HG02759 (cell line): ENCODE measurements at regions not wholly inside any gene's neighbourhood (a gene's known extent, or its start where the extent isn't known, plus 50 kb on each side); places are given as distances from the start of the nearest gene placed in this dataset.

Source experiments
- ATAC-seq: cut with Tn5 transposase; IDR thresholded peaks from one replicate; pipeline ENCODE4 v1.9.1; 2021; ENCODE audit warnings: mild to moderate bottlenecking, moderate library complexity; ENCODE audit not compliant: unreplicated experiment

DNA sequence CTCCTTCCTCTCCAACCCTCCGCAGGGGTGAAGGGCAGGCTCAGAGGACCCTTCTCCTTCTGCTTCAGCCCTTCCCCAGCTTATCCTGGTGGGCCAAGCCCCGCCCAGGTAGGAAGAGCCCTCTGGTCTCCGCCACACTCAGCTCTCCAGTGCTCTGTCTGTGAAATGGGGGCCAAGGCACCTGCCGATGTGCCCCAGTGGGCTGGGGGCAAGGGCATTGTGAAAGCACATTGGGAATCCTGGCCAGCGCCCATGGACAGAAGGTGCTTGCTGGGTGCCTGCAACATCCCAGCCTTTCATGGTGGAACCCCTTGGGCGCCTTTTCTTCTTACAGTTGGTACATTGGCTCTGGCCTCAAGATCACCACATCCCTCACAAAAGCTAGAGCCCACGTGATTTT is 150.8 kb downstream of the INHBB start:
- ATAC-seq: no peak

DNA sequence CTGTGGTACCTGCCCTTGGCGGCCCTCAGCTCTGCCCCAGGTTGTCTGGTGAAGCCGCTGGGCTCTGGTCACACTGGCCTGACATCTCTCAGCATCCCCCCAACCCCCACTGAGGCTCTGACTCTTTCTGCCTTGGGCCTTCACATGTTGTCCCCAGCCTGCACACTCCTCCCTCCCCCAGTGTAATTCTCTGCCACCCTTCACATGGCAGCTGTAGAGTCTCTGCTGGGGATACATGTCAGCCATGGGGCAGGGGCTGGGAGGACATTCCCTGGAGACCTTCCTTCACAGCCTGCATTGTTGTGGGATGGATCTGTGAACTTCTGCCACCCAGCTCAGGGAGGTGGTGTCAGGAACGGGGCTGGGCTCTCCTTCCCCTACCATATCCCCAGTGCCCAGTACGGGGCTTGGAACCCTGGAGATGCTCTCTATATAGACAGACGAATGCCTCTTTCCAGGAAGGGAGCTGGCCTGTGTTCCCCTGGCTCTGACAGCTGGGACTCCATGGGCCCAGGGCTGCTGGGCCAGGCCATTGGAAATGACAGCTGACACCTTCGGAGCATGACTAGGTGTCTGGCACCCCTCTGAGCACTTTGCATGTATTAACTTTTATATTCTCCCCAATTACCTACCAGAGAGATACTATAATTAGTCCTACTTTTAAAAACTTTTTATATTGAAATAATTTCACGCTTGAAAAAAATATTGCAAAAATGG is 151.5 kb downstream of the INHBB start:
- ATAC-seq: no peak

DNA sequence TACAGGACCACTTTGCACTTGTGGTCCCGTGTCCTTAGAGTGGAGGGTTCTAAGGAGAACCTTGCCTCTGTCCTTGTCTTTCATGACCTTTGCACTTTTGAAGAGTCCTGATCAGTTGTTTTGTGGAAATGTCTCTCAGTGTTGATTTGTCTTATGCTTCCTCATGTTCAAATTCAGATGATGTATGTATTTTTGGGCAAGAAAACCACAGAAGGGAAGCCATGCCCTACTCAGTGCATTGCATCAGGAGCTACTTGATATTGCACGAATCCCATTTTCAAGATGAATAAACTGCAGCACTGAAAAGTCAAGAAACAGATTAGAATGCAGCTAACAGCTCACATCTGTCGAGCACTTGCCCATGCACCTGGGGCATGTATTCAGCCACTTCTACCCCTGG is 152.2 kb downstream of the INHBB start:
- no peak for ATAC-seq

DNA sequence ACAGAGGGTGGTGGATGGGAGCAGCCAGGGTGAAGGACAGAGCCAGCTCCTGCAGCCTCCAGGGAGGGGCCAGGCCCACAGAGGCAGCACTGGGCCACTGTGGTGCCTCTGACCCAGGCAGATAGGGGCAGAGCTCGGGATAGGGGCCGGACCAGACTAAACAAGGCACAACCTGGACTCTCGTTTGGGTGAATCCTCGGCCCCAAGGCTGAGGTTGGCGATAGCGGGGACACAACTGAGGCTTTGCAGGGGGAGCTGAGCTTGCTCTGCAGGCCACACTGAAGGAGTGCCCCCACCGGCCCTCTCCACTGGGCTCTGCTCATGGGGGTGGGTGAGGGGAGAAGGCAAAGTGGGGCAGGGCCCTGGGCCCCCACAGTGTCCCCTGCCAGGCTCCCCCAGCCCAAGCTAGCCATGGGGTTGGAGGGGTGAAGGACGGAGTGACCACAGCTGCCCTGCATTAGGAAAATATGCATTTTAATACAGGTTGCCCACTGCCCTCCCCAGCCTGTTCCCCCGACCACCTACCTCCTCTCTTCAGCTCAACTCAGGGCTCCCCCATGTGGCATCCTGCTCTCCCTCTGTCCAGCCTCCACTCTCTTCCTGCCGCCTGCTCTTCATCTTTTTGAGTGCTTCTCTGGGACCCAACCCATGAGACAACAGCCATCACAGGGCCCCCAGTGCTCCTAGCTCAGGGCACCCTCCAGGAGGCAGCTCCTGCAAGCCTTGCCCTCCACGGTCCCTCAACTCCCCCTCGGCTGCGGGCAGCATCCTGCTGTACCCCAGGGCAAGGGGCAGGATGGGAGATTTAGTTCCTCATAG is 152.8 kb downstream of the INHBB start:
- no peak for ATAC-seq

DNA sequence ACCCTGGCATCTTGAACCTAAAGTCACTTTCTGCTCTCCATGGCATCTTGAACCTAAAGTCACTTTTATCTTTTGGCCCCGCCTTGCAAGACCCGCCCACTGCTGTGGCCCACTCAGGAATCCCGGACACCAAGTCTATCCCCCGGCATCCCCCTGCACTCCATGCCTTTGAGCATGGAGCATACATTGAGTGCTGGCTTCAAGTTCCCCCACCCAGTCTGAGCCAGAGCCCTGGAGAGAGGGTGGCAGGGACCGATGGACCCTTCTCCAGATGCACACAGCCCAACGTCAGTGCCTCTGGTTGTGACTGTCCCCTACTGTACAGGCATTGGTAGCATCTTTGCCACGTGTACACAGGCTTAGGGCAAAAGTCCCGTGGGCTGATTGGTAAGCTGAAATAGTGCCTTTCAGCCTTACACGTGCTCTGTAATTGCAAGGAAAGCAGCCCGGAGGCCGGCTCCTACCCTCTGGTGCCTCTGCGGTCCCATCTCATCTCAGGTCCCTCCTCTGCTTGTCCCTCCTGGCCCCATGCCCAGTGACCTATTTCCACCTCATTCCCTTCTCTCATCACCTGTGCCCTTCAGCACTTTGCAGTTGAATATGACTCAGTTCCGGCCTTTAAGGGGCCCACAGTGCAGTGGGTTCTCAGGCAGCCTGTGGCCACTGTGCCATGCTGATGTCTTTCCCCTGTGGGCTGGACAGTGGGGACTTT is 154.0 kb downstream of the INHBB start:
- no peak for ATAC-seq

DNA sequence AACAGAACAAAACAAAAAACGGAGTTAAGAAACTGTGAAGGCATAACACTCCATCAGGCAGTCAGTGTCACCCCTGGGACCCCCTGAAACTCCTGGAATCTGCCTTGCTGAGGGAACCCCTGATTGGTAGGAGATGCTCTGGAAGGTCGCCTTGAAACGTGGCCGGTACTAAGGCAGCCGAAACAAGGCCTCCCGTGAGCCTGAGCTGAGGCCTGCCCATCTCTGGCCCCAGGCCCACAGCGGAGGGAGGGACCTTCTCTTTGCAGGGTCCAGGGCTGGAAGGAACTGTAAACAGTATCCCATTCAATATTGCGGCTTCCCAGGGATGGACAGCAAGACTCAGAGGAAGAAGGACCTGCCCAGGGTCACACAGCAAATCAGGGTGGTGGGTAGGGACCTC is 155.7 kb downstream of the INHBB start:
- no peak for ATAC-seq

DNA sequence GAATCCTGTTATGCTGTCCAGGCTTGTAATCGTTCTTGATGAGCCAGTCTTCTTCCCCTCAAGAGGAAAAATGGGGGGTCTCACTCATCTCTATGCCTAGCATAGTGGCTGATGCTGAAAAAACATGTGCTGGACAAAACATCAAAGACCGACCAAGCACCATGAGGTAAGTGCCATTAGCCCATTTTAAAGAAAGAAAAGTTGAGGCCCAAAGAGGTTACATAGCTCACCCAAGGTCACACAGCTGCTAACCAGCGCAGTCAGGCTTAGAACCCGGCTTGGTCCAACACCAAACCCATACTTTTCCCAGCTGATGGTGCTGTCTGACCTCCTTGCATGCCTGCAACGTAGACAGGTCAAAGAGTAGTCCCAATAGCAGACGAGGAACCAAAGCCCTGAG is 156.4 kb downstream of the INHBB start:
- no peak for ATAC-seq

DNA sequence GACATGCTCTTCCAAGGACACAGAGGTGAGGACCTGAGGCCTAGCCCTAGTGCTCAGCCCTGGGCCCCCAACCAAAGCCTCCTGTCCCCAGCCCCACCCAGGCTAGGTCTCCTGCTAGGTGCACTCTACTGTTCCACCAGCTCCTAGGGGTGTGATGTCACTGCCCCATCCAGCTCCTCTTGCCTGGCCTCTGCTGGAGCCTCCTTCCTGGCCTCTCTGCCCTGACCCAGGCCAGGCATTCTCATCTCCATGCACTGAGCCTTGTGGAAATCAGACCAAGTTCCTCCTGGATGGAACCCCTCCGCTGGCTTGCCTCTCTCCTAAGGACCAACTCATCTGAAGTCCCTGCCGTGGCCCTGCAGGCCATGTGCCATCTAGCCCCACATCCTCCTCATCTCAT is 156.8 kb downstream of the INHBB start:
- no peak for ATAC-seq

DNA sequence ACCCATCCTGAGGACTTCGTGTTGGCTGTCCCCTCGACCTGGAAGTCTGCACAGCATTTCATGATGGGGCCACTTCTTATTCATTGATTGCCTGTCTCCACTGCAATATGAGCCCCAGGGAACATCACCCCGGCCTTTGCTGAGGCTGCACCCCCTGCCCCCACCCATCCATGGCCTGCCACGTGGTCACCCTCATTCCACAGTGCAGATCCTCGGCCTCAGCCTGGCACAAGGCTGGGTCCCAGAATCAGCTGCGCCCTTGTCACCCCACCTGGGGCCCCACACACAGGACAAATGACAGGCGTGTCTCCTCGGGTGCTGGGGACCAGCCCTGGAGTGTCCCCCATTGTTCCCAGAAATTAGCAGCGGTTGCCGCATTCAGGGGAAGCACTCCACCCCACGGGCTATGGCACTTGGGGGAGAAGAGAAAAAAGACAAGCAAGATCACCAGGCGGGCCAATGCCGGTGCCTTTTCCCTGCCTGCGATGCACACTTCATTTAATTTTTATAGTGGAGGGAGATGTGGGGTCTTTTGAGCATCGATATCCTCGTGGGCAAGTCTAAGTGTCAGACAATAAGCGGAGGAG is 157.4 kb downstream of the INHBB start:
- ATAC-seq: no peak

DNA sequence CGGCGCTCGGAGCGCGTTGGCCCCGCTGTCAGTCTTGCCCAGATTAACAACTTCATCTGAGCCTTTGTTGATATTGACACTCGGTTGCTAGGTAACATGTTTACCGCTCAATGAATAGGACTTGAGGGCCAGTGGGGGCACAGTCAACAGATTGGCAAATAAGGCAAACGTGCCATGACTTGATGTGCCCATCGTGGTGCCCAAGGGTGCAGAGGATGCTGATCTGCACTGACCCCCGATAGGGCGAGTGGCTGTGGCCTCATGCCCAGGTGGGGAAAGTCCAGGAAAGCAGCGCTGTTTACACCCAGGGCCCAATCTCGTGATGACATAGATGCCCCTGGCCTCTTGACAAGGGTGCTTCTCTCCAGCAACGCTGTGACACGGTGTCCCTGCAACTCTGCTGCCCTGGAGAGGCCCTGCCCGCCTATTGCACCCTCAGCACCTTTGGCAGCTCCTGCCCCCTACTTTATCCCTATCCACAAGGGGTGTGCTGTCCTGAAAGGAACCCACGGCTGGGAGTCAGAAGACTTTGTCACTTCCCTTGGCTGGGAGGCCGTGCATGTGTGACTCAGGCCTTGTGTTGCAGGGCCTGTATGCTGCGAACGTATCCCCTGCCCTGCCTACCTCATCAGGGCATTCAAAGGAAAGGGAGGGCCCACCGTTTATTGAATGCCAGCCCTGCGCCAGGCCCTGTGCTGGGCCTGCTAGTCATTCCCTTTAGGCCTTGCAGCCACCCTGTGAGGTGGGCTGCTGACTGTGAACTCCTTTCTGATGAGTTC is 158.0 kb downstream of the INHBB start:
- ATAC-seq: no peak

DNA sequence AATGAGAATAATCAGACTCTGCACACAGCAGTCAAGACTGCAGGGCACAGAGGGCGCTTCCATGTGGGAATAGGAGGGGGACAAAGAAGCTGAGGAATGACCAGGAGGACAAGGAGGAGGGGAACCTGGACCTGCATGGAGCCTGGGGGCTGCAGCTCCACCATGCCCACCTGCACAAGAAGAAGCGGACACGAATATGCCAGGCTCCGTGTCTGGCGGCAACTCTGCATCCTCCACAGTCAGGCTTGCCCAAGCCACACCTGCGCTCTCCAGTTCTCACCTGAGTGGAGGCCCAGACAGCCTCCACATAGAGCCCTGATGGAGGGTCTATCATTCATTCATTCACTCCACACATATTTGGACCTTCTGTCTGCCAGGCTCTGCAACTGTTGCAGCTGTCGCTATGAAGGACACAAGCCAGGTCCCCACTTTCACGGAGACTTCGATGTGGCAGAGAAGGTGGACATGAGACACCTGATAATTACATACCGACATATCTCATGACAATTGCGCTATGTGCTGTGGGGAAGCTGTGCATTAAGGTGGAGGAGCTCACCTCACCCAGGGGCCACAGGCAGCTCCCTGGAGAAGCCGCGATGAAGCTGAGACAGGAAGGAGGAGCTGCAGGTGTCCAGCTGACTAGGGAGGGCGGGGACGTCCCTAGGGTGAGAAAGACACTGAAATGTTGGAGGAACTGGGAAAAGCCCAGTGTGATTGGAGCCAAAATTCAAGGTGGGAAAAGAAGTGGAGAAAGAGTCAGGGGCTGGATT is 159.2 kb downstream of the INHBB start:
- no peak for ATAC-seq

DNA sequence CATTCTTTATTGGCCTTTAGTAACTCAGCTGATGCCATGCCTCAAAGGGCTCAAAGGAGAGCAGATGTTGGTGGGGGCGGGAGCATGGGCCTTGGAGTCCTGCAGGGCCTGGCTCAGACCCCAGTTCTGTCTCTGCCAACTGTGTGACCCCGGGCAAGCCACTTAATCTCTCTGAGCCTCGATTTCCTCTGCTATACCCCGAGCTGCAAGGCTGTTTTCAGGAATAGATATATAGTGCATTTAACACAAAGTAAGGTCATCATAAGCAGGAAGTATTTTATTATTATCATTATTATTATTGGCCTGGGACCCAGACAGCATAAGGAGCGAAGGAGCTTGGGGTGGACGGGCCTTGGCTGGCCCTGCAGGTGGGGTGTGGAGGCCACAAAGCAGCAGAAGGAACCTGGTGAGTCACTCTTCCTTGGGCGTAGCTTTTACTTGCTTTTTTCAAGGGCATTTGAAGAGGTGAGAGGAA is 162.7 kb downstream of the INHBB start:
- no peak for ATAC-seq

DNA sequence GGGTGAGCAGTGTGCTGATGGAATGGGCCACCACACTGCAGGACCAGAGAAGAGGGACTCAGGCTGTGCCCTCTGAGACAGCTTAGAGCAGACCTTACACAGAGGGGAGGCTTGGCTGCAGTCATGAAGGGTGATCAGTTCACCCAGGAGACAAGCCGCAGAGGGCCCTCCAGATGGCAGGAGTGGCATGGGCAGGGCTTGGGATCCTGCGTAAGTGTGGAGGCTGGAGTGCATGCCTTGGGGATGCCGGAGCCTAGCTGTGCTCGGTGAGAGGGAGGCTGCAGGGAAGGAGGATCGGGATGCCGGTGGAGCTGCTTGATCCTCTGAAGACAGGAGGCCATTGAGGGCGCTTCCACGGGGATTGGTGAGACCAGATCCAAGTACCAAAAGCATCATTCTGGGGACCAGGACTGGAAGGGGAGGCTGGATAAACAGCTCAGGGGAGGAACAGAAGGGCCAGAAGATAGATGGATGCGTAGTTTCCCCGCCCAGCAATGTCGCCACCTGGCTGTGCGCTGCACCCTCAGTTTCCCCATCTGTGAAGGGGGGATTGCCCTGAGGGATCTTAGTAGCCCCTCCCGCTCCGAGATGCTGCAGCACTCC is 163.4 kb downstream of the INHBB start:
- no peak for ATAC-seq

DNA sequence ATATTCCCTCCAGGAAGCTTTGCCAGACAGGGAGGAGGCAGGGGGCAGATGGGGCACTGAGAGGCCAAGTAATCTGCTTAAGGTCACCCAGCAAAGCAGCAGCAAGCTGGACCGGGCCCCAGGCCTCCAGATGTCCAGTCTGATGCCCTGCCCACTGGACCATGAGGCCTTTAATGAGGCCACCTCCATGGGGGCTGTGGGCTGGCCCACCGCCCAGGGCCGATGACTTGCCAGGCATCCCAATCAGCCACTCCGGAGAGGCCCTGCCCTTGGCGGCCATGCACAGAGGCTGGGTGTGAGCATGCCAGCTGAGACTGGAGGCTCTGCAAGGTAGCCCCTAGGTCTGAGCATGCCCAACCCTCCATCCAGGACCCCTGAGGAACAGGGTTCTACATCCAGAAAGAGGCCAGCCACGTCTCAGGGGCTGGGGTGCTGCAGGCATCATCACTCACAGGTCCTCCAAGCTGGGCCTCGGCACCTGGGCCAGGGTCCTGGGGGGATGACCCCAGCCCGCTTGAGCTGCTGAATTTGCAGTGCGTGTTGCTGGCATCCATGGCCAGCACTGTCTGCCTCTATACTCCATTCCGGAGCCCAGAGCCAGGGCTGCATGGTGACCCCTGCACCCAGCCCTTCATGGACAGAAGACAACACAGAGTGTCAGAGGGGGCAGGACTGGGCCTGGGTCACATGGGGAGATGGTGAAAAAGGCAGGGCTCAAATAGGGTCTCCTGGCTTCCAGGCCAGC is 164.2 kb downstream of the INHBB start:
- no peak for ATAC-seq

DNA sequence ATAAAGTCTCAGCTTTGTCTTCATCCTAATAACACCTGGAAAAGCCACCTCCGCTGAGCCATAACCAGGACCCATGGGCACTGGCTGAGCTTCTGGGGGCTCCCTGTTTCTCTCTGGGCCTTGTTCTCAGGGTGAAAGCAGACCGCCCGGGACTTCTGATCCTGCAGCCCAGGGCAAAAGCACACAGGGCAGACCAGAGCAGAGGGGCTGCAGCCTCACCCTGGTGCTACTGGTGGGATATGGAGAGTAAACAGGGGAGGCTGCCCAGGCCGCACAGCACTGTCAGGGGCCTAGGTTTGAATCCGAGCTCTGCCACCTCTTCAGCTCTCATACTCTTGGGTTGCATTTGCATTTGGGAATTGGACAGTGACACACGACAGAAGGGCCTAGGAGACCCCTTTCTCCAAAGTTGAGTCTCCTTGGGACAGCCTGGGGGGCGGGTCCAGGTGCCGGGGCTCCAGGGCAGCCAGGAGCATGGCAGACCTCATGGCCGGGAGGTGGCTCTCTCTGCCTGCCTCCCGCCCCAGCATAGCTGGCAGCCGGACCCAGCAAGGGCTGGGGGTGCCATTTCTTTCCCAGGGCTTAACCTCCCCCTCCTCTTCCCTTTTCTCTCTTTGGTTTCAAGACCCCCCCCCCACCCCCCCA is 164.9 kb downstream of the INHBB start:
- no peak for ATAC-seq

DNA sequence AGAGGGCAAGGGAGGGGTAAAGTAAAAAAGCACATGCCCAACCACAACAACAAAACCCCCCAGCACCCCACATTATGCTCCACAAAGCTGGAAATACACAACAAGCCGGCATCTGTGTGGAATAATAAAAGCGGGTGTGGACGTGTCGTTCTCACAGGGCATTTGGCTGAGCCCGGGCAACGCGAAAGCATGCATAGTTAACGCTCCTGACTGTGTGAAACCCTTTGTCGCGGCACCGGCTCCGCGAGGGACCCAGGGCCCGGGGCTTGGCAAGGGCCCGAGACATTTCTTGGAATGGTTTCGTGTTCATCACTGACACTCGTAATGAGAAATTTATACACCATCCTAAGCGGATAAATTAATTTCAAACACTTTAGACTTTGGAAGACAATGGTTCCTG is 165.6 kb downstream of the INHBB start:
- ATAC-seq: no peak

DNA sequence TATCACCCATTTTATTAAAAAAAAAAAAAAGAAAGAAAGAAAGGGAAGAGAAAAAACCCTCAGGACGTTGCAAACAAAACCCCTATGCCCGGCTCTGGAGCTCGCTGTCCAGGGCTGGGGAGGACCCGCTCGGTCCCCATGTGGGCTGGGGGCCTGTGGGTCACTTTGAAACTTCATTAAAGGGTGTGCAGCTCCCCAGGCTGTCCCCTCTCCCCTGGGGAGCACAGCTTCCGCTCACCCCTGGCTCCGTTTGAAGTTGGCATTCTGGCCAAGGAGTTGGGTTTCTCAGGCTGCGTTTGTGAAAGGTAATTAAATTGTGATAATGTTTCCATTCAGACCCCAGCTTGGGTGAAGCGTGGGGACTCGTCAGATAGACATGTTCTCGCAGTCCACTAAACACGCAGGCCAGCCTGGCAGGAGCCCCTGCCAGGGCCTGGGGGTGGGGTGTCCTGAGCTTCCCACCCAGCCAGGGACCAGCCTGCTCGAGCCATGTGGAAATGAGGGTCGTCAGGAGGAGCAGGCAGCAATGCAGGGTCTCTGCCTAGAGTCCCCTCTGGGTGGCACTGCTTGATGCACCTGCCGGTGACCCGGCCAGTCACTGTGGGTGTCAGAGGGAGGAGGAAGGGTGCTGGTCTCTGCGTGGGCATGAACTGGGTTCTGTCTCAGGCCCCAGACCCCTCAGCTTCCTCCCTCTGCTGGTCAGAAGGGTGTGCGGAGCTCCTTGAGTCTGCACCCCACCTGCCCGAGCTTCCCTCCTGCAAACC is 166.2 kb downstream of the INHBB start:
- ATAC-seq: no peak
